SU-DHL-6 (cell line): ENCODE measurements at regions not wholly inside any gene's neighbourhood (a gene's known extent, or its start where the extent isn't known, plus 50 kb on each side); places are given as distances from the start of the nearest gene placed in this dataset.
"Not testable (repeated sequence)": the region's sequence is repeated elsewhere in the genome, so short reads cannot be mapped to it uniquely, and the experiment has no call there.

ENCODE experiments used
- EZH2phosphoT487 ChIP-seq: fragments of 200-600 bp; sonication (generic), shearing (Covaris generic); conservative IDR thresholded peaks from 2 replicates; pipeline ENCODE4 v1.6.1; 2018; ENCODE audit warnings: mild to moderate bottlenecking, antibody characterized with exemption, low read length, moderate library complexity, mixed read lengths
- TF ChIP-seq, protein P1 (sequence below): fragments of 200-600 bp; sonication (generic); IDR thresholded peaks from one replicate; pipeline ENCODE4 v1.5.1; 2017; ENCODE audit warnings: antibody characterized with exemption, mild to moderate bottlenecking, low read length, moderate library complexity; ENCODE audit not compliant: insufficient read depth, poor library complexity, severe bottlenecking

DNA sequence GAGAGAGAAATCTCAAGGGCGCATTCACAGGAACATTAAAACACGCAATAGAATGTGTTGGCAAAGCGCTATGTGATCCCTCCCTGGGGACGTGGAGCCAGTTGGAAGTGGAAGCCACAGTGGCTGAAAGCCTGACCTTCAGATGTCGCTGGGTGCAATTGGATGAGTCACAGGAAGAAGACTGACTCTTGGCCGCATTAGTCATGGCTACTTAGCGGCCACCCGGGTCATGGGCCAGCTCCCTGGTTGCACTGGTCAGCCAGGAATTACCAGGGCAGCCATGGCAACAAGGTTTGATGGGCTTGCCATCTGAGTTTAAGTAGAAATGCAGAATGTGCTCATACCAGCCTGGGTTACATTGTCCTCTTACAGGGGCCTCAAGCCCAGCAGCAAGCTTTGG is 231.2 kb upstream of the FRG2C start:
- TF ChIP-seq EZH2phosphoT487: not testable (repeated sequence)
- TF ChIP-seq, protein P1, sequence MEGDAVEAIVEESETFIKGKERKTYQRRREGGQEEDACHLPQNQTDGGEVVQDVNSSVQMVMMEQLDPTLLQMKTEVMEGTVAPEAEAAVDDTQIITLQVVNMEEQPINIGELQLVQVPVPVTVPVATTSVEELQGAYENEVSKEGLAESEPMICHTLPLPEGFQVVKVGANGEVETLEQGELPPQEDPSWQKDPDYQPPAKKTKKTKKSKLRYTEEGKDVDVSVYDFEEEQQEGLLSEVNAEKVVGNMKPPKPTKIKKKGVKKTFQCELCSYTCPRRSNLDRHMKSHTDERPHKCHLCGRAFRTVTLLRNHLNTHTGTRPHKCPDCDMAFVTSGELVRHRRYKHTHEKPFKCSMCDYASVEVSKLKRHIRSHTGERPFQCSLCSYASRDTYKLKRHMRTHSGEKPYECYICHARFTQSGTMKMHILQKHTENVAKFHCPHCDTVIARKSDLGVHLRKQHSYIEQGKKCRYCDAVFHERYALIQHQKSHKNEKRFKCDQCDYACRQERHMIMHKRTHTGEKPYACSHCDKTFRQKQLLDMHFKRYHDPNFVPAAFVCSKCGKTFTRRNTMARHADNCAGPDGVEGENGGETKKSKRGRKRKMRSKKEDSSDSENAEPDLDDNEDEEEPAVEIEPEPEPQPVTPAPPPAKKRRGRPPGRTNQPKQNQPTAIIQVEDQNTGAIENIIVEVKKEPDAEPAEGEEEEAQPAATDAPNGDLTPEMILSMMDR: not testable (repeated sequence)
